HEK293 (cell line): ENCODE measurements at regions not wholly inside any gene's neighbourhood (a gene's known extent, or its start where the extent isn't known, plus 50 kb on each side); places are given as distances from the start of the nearest gene placed in this dataset.

Source experiments
- CTCF ChIA-PET: fragments of 350-600 bp; formaldehyde crosslinking; extraction: SDS; loops from one replicate; lab custom pipeline; 2021; ENCODE audit warnings: antibody characterized with exemption; lab: Yijun Ruan, JAX
- POLR2A ChIA-PET: fragments of 300-600 bp; formaldehyde crosslinking; extraction: SDS; loops from one replicate; lab custom pipeline; 2020; ENCODE audit warnings: antibody characterized with exemption, inconsistent platforms; lab: Yijun Ruan, JAX
- H3K27ac ChIP-seq: fragments of 200-500 bp; sonication (Bioruptor generic); 2 replicates; pipeline ENCODE4 v1.5.1; 2014; ENCODE audit warnings: low read depth, low read length, control low read depth, inconsistent platforms; ENCODE audit errors: extremely low read depth
- H3K36me3 ChIP-seq, 2 experiments: fragments of 200-500 bp in 1 of 2; sonication (Bioruptor generic) in 1 of 2; 1 replicate in 1 of 2; 2 replicates in 1 of 2; pipeline ENCODE4 v1.5.1; 2014 to 2017; ENCODE audit warnings: inconsistent platforms in 2 of 2, low read length in 2 of 2; ENCODE audit not compliant: control insufficient read depth in 2 of 2, insufficient read depth in 1 of 2
- H3K4me1 ChIP-seq: fragments of 200-500 bp; sonication (Bioruptor generic); 2 replicates; pipeline ENCODE4 v1.5.1; 2014; ENCODE audit warnings: mild to moderate bottlenecking, low read length, inconsistent platforms; ENCODE audit not compliant: control insufficient read depth, insufficient read depth
- H3K4me3 ChIP-seq: 2 replicates; pipeline ENCODE4 v1.5.1; 2011; ENCODE audit warnings: low read depth, mild to moderate bottlenecking, control low read depth, low read length, moderate library complexity
- H3K9me3 ChIP-seq: fragments of 200-500 bp; sonication (Bioruptor generic); 2 replicates; pipeline ENCODE4 v1.5.1; 2014; ENCODE audit warnings: low read depth, low read length, inconsistent platforms; ENCODE audit not compliant: control insufficient read depth, insufficient read depth
- TSHZ1 ChIP-seq: fragments of 450-650 bp; formaldehyde crosslinking; IDR thresholded peaks from 2 replicates; pipeline ENCODE4 v1.5.1; 2016; ENCODE audit warnings: missing biosample characterization, missing genetic modification characterization, borderline replicate concordance
- ZBTB26 ChIP-seq: fragments of 450-650 bp; formaldehyde crosslinking; optimal IDR thresholded peaks from 2 replicates; pipeline ENCODE3; 2016; ENCODE audit warnings: missing biosample characterization, mild to moderate bottlenecking, missing genetic modification characterization
- ZFP3 ChIP-seq: fragments of 450-650 bp; formaldehyde crosslinking; IDR thresholded peaks from 2 replicates; pipeline ENCODE4 v1.5.1; 2016; ENCODE audit warnings: low read depth, missing biosample characterization, missing genetic modification characterization
- ZIC2 ChIP-seq: fragments of 450-650 bp; formaldehyde crosslinking; IDR thresholded peaks from 2 replicates; pipeline ENCODE4 v1.5.1; 2016; ENCODE audit warnings: missing biosample characterization, missing genetic modification characterization
- ZNF132 ChIP-seq: fragments of 450-650 bp; formaldehyde crosslinking; IDR thresholded peaks from 2 replicates; pipeline ENCODE4 v1.5.1; 2017; ENCODE audit warnings: missing biosample characterization, missing genetic modification characterization, borderline replicate concordance
- ZNF133 ChIP-seq: fragments of 450-650 bp; formaldehyde crosslinking; IDR thresholded peaks from 2 replicates; pipeline ENCODE4 v1.5.1; 2016; ENCODE audit warnings: missing biosample characterization, missing genetic modification characterization
- ZNF155 ChIP-seq: fragments of 450-650 bp; formaldehyde crosslinking; IDR thresholded peaks from 2 replicates; pipeline ENCODE4 v1.5.1; 2016; ENCODE audit warnings: missing biosample characterization, missing genetic modification characterization
- ZNF169 ChIP-seq: fragments of 450-650 bp; formaldehyde crosslinking; IDR thresholded peaks from 2 replicates; pipeline ENCODE4 v1.5.1; 2016; ENCODE audit warnings: missing biosample characterization, missing genetic modification characterization
- ZNF174 ChIP-seq: fragments of 450-650 bp; formaldehyde crosslinking; IDR thresholded peaks from 2 replicates; pipeline ENCODE4 v1.5.0; 2017; ENCODE audit warnings: missing biosample characterization, mild to moderate bottlenecking, missing genetic modification characterization
- ZNF18 ChIP-seq: fragments of 450-650 bp; formaldehyde crosslinking; IDR thresholded peaks from 2 replicates; pipeline ENCODE4 v1.5.1; 2016; ENCODE audit warnings: missing biosample characterization, missing genetic modification characterization
- ZNF202 ChIP-seq: fragments of 450-650 bp; formaldehyde crosslinking; IDR thresholded peaks from 2 replicates; pipeline ENCODE4 v1.5.1; 2016; ENCODE audit warnings: missing biosample characterization, missing genetic modification characterization, borderline replicate concordance
- ZNF280D ChIP-seq: fragments of 450-650 bp; formaldehyde crosslinking; IDR thresholded peaks from 2 replicates; pipeline ENCODE4 v1.5.1; 2016; ENCODE audit warnings: missing biosample characterization, missing genetic modification characterization
- ZNF302 ChIP-seq: fragments of 450-650 bp; formaldehyde crosslinking; IDR thresholded peaks from 2 replicates; pipeline ENCODE4 v1.5.1; 2016; ENCODE audit warnings: missing biosample characterization, missing genetic modification characterization, low read depth
- ZNF600 ChIP-seq: fragments of 450-650 bp; formaldehyde crosslinking; IDR thresholded peaks from 2 replicates; pipeline ENCODE4 v1.5.1; 2016; ENCODE audit warnings: missing biosample characterization, missing genetic modification characterization
- TF ChIP-seq, protein P1 (sequence below): fragments of 450-650 bp; formaldehyde crosslinking; IDR thresholded peaks from 2 replicates; pipeline ENCODE4 v1.5.1; 2016; ENCODE audit warnings: missing biosample characterization, missing genetic modification characterization
- TF ChIP-seq, protein P2 (sequence below): fragments of 450-650 bp; formaldehyde crosslinking; IDR thresholded peaks from 2 replicates; pipeline ENCODE4 v1.5.1; 2016; ENCODE audit warnings: missing biosample characterization, missing genetic modification characterization, borderline replicate concordance

DNA sequence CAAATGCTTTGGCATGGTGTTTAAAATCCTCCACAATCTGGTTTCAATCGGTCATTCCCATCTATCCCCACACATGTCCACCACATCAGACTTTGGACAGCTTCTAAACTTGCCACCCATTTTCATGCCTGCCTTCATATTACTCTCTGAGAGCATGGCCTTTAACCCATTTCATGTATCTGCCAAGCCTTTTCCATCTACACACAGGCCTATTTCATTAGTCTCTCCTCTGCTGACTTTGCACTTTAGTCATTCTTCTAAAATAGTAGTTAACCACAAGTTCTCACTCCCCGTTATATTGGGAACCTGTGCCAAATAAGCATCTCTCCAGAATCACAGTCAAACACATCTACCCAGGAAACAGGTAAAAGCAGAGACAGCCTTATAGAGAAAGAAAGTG, 142.2 kb downstream of the MZT1 start:
- H3K4me3 ChIP-seq, result no peak overlapping the region
- H3K9me3 ChIP-seq, result no peaks in the 10 kb centered on the region
- no peaks in the 10 kb centered on the region for H3K36me3 ChIP-seq
- ChIA-PET CTCF (no interaction called here), POLR2A (no interaction called here)
- no peak overlapping the region for H3K27ac ChIP-seq
- no peak for TF ChIP-seq ZFP3 (tag by site-specific recombination)
- TF ChIP-seq ZNF280D, result no peak
- no peak for TF ChIP-seq ZNF18 (tag by site-specific recombination)
- TF ChIP-seq ZNF132 (tag by site-specific recombination), result no peak
- no peak for TF ChIP-seq ZNF174 (tag by site-specific recombination)
- TF ChIP-seq ZNF600 (tag by site-specific recombination), result no peak
- TF ChIP-seq, protein P1, sequence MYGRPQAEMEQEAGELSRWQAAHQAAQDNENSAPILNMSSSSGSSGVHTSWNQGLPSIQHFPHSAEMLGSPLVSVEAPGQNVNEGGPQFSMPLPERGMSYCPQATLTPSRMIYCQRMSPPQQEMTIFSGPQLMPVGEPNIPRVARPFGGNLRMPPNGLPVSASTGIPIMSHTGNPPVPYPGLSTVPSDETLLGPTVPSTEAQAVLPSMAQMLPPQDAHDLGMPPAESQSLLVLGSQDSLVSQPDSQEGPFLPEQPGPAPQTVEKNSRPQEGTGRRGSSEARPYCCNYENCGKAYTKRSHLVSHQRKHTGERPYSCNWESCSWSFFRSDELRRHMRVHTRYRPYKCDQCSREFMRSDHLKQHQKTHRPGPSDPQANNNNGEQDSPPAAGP (tag by site-specific recombination), result no peak
- H3K4me1 ChIP-seq, result no peaks in the 10 kb centered on the region

GRCh38 chr13:72571191-72571590, 156.2 kb downstream of the MZT1 start:
- Histone ChIP-seq H3K36me3 (no peaks in the 10 kb centered on the region), H3K4me1 (no peaks in the 10 kb centered on the region), H3K27ac (no peak overlapping the region), H3K4me3 (no peak overlapping the region), H3K9me3 (no peaks in the 10 kb centered on the region)
- POLR2A ChIA-PET, result no interaction called here
- CTCF ChIA-PET, result interaction anchor here (0.6 kb wide), 2 partner anchors 591 to 882 kb away, joined by 4 to 5 read pairs; no protein-coding TSS in a partner anchor
- TF ChIP-seq, protein P2, sequence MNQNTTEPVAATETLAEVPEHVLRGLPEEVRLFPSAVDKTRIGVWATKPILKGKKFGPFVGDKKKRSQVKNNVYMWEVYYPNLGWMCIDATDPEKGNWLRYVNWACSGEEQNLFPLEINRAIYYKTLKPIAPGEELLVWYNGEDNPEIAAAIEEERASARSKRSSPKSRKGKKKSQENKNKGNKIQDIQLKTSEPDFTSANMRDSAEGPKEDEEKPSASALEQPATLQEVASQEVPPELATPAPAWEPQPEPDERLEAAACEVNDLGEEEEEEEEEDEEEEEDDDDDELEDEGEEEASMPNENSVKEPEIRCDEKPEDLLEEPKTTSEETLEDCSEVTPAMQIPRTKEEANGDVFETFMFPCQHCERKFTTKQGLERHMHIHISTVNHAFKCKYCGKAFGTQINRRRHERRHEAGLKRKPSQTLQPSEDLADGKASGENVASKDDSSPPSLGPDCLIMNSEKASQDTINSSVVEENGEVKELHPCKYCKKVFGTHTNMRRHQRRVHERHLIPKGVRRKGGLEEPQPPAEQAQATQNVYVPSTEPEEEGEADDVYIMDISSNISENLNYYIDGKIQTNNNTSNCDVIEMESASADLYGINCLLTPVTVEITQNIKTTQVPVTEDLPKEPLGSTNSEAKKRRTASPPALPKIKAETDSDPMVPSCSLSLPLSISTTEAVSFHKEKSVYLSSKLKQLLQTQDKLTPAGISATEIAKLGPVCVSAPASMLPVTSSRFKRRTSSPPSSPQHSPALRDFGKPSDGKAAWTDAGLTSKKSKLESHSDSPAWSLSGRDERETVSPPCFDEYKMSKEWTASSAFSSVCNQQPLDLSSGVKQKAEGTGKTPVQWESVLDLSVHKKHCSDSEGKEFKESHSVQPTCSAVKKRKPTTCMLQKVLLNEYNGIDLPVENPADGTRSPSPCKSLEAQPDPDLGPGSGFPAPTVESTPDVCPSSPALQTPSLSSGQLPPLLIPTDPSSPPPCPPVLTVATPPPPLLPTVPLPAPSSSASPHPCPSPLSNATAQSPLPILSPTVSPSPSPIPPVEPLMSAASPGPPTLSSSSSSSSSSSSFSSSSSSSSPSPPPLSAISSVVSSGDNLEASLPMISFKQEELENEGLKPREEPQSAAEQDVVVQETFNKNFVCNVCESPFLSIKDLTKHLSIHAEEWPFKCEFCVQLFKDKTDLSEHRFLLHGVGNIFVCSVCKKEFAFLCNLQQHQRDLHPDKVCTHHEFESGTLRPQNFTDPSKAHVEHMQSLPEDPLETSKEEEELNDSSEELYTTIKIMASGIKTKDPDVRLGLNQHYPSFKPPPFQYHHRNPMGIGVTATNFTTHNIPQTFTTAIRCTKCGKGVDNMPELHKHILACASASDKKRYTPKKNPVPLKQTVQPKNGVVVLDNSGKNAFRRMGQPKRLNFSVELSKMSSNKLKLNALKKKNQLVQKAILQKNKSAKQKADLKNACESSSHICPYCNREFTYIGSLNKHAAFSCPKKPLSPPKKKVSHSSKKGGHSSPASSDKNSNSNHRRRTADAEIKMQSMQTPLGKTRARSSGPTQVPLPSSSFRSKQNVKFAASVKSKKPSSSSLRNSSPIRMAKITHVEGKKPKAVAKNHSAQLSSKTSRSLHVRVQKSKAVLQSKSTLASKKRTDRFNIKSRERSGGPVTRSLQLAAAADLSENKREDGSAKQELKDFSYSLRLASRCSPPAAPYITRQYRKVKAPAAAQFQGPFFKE, result no peak
- TF ChIP-seq ZNF302 (tag by site-specific recombination) (no peak), ZNF155 (tag by site-specific recombination) (no peak), TSHZ1 (tag by site-specific recombination) (no peak), ZNF169 (tag by site-specific recombination) (no peak), ZNF202 (tag by site-specific recombination) (no peak), ZNF133 (tag by site-specific recombination) (no peak), ZBTB26 (tag by site-specific recombination) (no peak), ZIC2 (tag by site-specific recombination) (no peak)
- TF ChIP-seq, all 188 proteins: peak for 0
